ENCODE measurements at regions not wholly inside any gene's neighbourhood (a gene's known extent, or its start where the extent isn't known, plus 50 kb on each side); places are given as distances from the start of the nearest gene placed in this dataset.

- DNase-seq, result no peak
These were observed 202.0 kb downstream of the KATNAL1 start for GRCh38 chr13:30105381-30105780.

- DNase-seq, result no peak
These were observed 204.1 kb downstream of the KATNAL1 start for GRCh38 chr13:30103161-30103840.

GRCh38 chr13:30100226-30100625, 207.1 kb downstream of the KATNAL1 start:
- no peak for DNase-seq

GRCh38 chr13:30097701-30098100, 209.7 kb downstream of the KATNAL1 start:
- no peak for DNase-seq

GRCh38 chr13:30097089-30097488, 210.3 kb downstream of the KATNAL1 start:
- DNase-seq, result no peak

- DNase-seq, result no peak
These were observed 213.3 kb downstream of the KATNAL1 start for GRCh38 chr13:30094015-30094414.

GRCh38 chr13:30093236-30093635, 214.1 kb downstream of the KATNAL1 start:
- no peak for DNase-seq

- no peak for DNase-seq
These were observed 215.7 kb downstream of the KATNAL1 start for GRCh38 chr13:30091691-30092090.

GRCh38 chr13:30091035-30091434, 216.3 kb downstream of the KATNAL1 start:
- DNase-seq, result no peak

- no peak for DNase-seq
These were observed 219.0 kb downstream of the KATNAL1 start for GRCh38 chr13:30088312-30088855.

- DNase-seq, result no peak
These were observed 222.3 kb downstream of the KATNAL1 start for GRCh38 chr13:30085087-30085486.

- no peak for DNase-seq
These were observed 225.0 kb downstream of the KATNAL1 start for GRCh38 chr13:30082391-30082790.

- no peak for DNase-seq
These were observed 226.0 kb downstream of the KATNAL1 start for GRCh38 chr13:30081331-30081730.

GRCh38 chr13:30079501-30079900, 227.8 kb downstream of the KATNAL1 start:
- DNase-seq, result no peak

GRCh38 chr13:30078059-30078458, 227.6 kb upstream of the UBL3 start:
- no peak for DNase-seq

- no peak for DNase-seq
These were observed 226.9 kb upstream of the UBL3 start for GRCh38 chr13:30077240-30077735.

- DNase-seq, result no peak
These were observed 224.7 kb upstream of the UBL3 start for GRCh38 chr13:30074955-30075614.

- DNase-seq, result no peak
These were observed 224.0 kb upstream of the UBL3 start for GRCh38 chr13:30074431-30074830.

- no peak for DNase-seq
These were observed 222.4 kb upstream of the UBL3 start for GRCh38 chr13:30072818-30073186.

- no peak for DNase-seq
These were observed 221.8 kb upstream of the UBL3 start for GRCh38 chr13:30071969-30072817.

GRCh38 chr13:30065181-30065580, 214.8 kb upstream of the UBL3 start:
- DNase-seq, result no peak

- no peak for DNase-seq
These were observed 213.5 kb upstream of the UBL3 start for GRCh38 chr13:30063892-30064291.

- DNase-seq, result no peak
These were observed 210.8 kb upstream of the UBL3 start for GRCh38 chr13:30061217-30061616.
